MM.1S (cell line): ENCODE measurements at regions not wholly inside any gene's neighbourhood (a gene's known extent, or its start where the extent isn't known, plus 50 kb on each side); places are given as distances from the start of the nearest gene placed in this dataset.
A peak's percentile ranks its signal among the peaks of the same experiment; 100 is the strongest.

Experiments used
- DNase-seq: peaks from one replicate; pipeline ENCODE4 v3.0.0-alpha.2; 2015
- H2AFZ ChIP-seq: fragments of 300-600 bp; sonication (generic); 2 replicates; pipeline ENCODE4 v1.6.0; 2016; ENCODE audit warnings: antibody characterized with exemption, low read length
- H3F3A ChIP-seq: fragments of 300-600 bp; sonication (generic); 2 replicates; pipeline ENCODE4 v1.6.1; 2016; ENCODE audit warnings: mild to moderate bottlenecking, antibody characterized with exemption, low read length, moderate library complexity, mixed read lengths; ENCODE audit not compliant: insufficient read depth
- H3K27ac ChIP-seq: fragments of 300-600 bp; sonication (generic); 2 replicates; pipeline ENCODE4 v1.5.1; 2016; ENCODE audit warnings: mild to moderate bottlenecking, low read length
- H3K27me3 ChIP-seq: fragments of 300-600 bp; sonication (generic); replicated peaks from 2 replicates; pipeline ENCODE4 v1.6.0; 2016; ENCODE audit warnings: low read length; ENCODE audit not compliant: insufficient read depth
- H3K36me3 ChIP-seq: fragments of 300-600 bp; sonication (generic); replicated peaks from 2 replicates; pipeline ENCODE4 v1.6.1; 2016; ENCODE audit warnings: mild to moderate bottlenecking, low read length, mixed read lengths; ENCODE audit not compliant: insufficient read depth
- H3K4me1 ChIP-seq: fragments of 300-600 bp; sonication (generic); 2 replicates; pipeline ENCODE4 v1.6.1; 2016; ENCODE audit warnings: low read length, mixed read lengths
- H3K4me2 ChIP-seq: fragments of 300-600 bp; sonication (generic); 2 replicates; pipeline ENCODE4 v1.6.0; 2016; ENCODE audit warnings: low read depth, low read length
- H3K4me3 ChIP-seq: fragments of 300-600 bp; sonication (generic); 2 replicates; pipeline ENCODE4 v1.5.1; 2016; ENCODE audit warnings: low read length, mixed read lengths
- H3K79me2 ChIP-seq: fragments of 300-600 bp; sonication (generic); 2 replicates; pipeline ENCODE4 v1.6.1; 2016; ENCODE audit warnings: mixed run types, low read length, mixed read lengths
- H3K9ac ChIP-seq: fragments of 300-600 bp; sonication (generic); 2 replicates; pipeline ENCODE4 v1.6.1; 2016; ENCODE audit warnings: low read length, mixed read lengths
- H3K9me2 ChIP-seq: fragments of 300-600 bp; sonication (generic); replicated peaks from 2 replicates; pipeline ENCODE4 v1.6.1; 2016; ENCODE audit warnings: mild to moderate bottlenecking, low read length, mixed read lengths; ENCODE audit not compliant: insufficient read depth
- H3K9me3 ChIP-seq: fragments of 300-600 bp; sonication (generic); replicated peaks from 2 replicates; pipeline ENCODE4 v1.6.1; 2016; ENCODE audit warnings: mild to moderate bottlenecking, low read length, mixed read lengths; ENCODE audit not compliant: insufficient read depth
- H4K20me1 ChIP-seq: fragments of 300-600 bp; sonication (generic); 2 replicates; pipeline ENCODE4 v1.6.1; 2016; ENCODE audit warnings: mild to moderate bottlenecking, low read length, moderate library complexity, mixed read lengths; ENCODE audit not compliant: insufficient read depth
- EZH2 ChIP-seq: fragments of 300-600 bp; sonication (generic); optimal IDR thresholded peaks from 2 replicates; pipeline ENCODE3; 2017; ENCODE audit warnings: low read depth, mild to moderate bottlenecking, antibody characterized with exemption, low read length, mixed read lengths
- EZH2phosphoT487 ChIP-seq: fragments of 300-600 bp; sonication (generic); IDR thresholded peaks from 2 replicates; pipeline ENCODE4 v1.6.1; 2018; ENCODE audit warnings: antibody characterized with exemption, low read length
- TF ChIP-seq, protein P1 (sequence below): fragments of 300-600 bp; sonication (generic); IDR thresholded peaks from 2 replicates; pipeline ENCODE4 v1.5.1; 2016; ENCODE audit warnings: antibody characterized with exemption, low read length, mixed read lengths

DNA sequence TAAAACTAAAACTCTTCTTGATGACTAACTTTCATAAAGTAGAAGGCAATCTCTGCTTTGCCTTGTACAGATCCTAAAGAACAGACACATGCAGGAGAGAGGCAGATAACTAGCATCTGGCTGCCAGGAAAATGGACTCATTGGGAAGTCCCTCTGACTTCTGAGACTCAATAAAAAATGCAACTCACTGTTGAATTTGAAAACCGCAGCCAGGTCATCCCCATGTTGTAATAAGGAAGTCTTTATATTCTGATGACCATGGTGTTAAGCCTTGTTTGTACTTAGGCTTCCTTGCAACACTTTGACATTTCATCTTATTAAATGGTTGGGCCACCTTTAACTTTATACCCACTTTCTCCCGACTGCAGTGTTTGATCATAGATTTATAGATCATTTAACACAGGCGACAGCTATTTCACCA, 375.1 kb upstream of the KCNH7 start:
- no peak overlapping the region for H3K4me2 ChIP-seq
- no peak overlapping the region for H3K27ac ChIP-seq
- TF ChIP-seq EZH2phosphoT487 (no peak), EZH2 (no peak)
- TF ChIP-seq, protein P1, sequence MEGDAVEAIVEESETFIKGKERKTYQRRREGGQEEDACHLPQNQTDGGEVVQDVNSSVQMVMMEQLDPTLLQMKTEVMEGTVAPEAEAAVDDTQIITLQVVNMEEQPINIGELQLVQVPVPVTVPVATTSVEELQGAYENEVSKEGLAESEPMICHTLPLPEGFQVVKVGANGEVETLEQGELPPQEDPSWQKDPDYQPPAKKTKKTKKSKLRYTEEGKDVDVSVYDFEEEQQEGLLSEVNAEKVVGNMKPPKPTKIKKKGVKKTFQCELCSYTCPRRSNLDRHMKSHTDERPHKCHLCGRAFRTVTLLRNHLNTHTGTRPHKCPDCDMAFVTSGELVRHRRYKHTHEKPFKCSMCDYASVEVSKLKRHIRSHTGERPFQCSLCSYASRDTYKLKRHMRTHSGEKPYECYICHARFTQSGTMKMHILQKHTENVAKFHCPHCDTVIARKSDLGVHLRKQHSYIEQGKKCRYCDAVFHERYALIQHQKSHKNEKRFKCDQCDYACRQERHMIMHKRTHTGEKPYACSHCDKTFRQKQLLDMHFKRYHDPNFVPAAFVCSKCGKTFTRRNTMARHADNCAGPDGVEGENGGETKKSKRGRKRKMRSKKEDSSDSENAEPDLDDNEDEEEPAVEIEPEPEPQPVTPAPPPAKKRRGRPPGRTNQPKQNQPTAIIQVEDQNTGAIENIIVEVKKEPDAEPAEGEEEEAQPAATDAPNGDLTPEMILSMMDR: no peak

GRCh38 chr2:163210430-163210918, 371.9 kb upstream of the KCNH7 start:
- no peaks in the 10 kb centered on the region for H3K27me3 ChIP-seq
- H3K9ac ChIP-seq: no peak overlapping the region
- TF ChIP-seq EZH2: no peak
- TF ChIP-seq, protein P1: no peak
- no peak for TF ChIP-seq EZH2phosphoT487

More for the DNA sequence above, 375.1 kb upstream of the KCNH7 start:
- Histone ChIP-seq H3K9ac (no peak overlapping the region), H3F3A (no peaks in the 10 kb centered on the region), H3K9me2 (no peaks in the 10 kb centered on the region), H3K4me1 (no peaks in the 10 kb centered on the region), H3K36me3 (no peaks in the 10 kb centered on the region), H3K79me2 (no peaks in the 10 kb centered on the region), H3K9me3 (no peaks in the 10 kb centered on the region), H3K4me3 (no peak overlapping the region), H3K27me3 (no peaks in the 10 kb centered on the region), H4K20me1 (no peaks in the 10 kb centered on the region), H2AFZ (no peak overlapping the region)
- peak; percentile 20 for DNase-seq

GRCh38 chr2:163207693-163208370, 369.3 kb upstream of the KCNH7 start:
- H3K36me3 ChIP-seq: no peaks in the 10 kb centered on the region
- no peak overlapping the region for H2AFZ ChIP-seq
- no peak overlapping the region for H3K9ac ChIP-seq
- no peaks in the 10 kb centered on the region for H3K79me2 ChIP-seq
- H3K4me1 ChIP-seq: no peaks in the 10 kb centered on the region
- H3K27me3 ChIP-seq: no peaks in the 10 kb centered on the region
- H4K20me1 ChIP-seq: no peaks in the 10 kb centered on the region
- H3F3A ChIP-seq: no peaks in the 10 kb centered on the region
- no peaks in the 10 kb centered on the region for H3K9me3 ChIP-seq
- no peaks in the 10 kb centered on the region for H3K9me2 ChIP-seq
- DNase-seq: no peak
- H3K4me3 ChIP-seq: no peak overlapping the region
- H3K4me2 ChIP-seq: no peak overlapping the region
- TF ChIP-seq, protein P1: no peak
- no peak for TF ChIP-seq EZH2phosphoT487
- TF ChIP-seq EZH2: no peak
- H3K27ac ChIP-seq: no peak overlapping the region

More at GRCh38 chr2:163210430-163210918, 371.9 kb upstream of the KCNH7 start:
- H3K4me2 ChIP-seq: no peak overlapping the region
- no peak for DNase-seq
- no peaks in the 10 kb centered on the region for H3K9me2 ChIP-seq
- H3F3A ChIP-seq: no peaks in the 10 kb centered on the region
- no peaks in the 10 kb centered on the region for H3K36me3 ChIP-seq
- no peak overlapping the region for H3K27ac ChIP-seq
- no peaks in the 10 kb centered on the region for H3K9me3 ChIP-seq
- no peak overlapping the region for H3K4me3 ChIP-seq
- H3K4me1 ChIP-seq: no peaks in the 10 kb centered on the region
- no peaks in the 10 kb centered on the region for H4K20me1 ChIP-seq
- no peak overlapping the region for H2AFZ ChIP-seq
- no peaks in the 10 kb centered on the region for H3K79me2 ChIP-seq
